AG08395 (cell line): ENCODE measurements at regions not wholly inside any gene's neighbourhood (a gene's known extent, or its start where the extent isn't known, plus 50 kb on each side); places are given as distances from the start of the nearest gene placed in this dataset.
A peak's percentile ranks its signal among the peaks of the same experiment; 100 is the strongest.

ENCODE experiments used
- DNase-seq: peaks from one replicate; pipeline ENCODE4 v3.0.0; 2012; ENCODE audit warnings: mixed read lengths, low spot score

GRCh38 chr10:20981419-20981953 lies 84.4 kb upstream of the NEBL start:
- DNase-seq: no peak

- DNase-seq: no peak
Observed at GRCh38 chr10:20978617-20979016, 81.5 kb upstream of the NEBL start.

GRCh38 chr10:20977300-20977699 lies 80.2 kb upstream of the NEBL start:
- no peak for DNase-seq

GRCh38 chr10:20976891-20977290 lies 79.8 kb upstream of the NEBL start:
- DNase-seq: no peak

- no peak for DNase-seq
Observed at GRCh38 chr10:20976390-20976789, 79.3 kb upstream of the NEBL start.

GRCh38 chr10:20975236-20975635 lies 78.1 kb upstream of the NEBL start:
- DNase-seq: no peak

- no peak for DNase-seq
Observed at GRCh38 chr10:20972925-20973324, 75.8 kb upstream of the NEBL start.

GRCh38 chr10:20971901-20972300 lies 74.8 kb upstream of the NEBL start:
- no peak for DNase-seq

- DNase-seq: no peak
Observed at GRCh38 chr10:20970708-20971107, 73.6 kb upstream of the NEBL start.

GRCh38 chr10:20970044-20970443 lies 72.9 kb upstream of the NEBL start:
- peak; percentile 9 for DNase-seq

DNA sequence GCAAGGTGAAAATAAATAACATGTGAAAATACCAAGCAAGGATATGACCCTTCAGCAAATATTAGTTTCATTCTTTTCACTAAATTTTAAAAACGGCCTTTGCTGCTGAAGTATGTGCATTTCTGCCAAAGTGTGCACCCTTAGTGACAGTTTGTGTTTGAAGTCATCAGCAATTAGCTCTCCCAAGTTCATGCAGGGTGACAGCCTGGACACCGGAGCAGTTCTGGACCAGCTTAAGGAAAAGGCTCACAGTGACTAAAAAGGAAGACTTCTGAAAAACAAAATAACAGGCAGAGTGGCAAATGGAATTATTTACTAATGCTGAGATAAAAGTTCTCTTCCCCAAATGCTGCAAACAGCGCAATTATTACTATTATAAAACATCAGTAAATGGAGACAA lies 69.3 kb upstream of the NEBL start:
- no peak for DNase-seq

DNA sequence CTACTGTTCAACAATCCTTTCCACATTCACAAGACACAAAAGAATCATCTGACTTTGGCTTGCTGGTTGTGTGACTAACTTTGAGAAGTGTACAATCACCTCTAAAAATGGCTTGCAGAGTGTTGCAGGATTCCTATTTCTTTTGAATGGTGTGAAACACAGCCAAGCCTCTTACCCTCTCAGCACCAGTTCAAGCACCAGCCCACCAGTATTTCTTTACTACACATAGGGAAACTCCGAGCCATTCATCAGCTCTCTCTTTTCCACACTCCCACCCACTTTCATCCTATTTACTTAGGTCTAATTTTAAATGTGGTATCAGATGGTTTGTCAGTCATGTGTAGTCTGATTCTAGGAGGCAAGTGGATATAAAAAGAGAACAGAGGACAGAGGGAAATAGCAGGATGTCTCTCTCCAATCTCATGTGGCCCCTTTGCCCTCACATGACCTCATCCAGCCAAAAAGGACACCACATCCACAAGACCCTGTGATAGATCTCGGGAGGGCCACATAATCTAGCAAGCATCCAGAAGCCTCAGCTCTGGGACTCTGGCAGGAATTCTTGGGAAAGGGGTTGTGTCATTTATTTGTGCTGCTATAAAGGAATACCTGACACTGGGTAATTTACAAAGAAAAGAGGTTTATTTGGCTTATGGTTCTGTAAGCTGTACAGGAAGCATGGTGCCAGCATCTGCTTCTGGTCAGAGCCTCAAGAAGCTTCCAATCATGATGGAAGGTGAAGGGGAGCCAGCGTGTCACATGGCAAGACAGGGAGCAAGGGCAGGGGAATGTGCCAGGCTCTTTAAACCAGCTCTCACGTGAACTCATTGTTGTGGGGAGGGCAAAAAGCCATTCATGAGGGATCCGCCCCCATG lies 66.8 kb upstream of the NEBL start:
- DNase-seq: no peak

- no peak for DNase-seq
Observed at GRCh38 chr10:20963056-20963455, 65.9 kb upstream of the NEBL start.

DNA sequence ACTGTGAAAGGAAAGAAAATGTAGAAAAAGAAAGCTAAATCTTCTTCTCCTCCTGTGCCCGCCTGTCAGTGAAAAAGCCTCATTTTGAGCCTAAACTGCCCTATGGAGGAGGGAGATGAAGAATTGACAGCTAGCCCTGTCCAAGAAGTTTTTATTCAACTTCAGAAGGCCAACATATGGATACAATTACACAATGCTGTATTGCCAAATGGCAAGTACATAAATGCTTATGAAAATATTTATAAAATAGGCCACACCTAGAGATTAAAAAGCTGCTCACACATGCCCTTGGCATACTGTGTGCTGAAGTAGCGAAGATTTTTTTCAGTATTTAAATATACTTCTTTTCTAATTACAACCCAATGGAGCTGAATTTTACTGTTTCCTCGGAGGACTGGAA lies 65.1 kb upstream of the NEBL start:
- no peak for DNase-seq

- no peak for DNase-seq
Observed at GRCh38 chr10:20959242-20959641, 62.1 kb upstream of the NEBL start.

- DNase-seq: no peak
Observed at GRCh38 chr10:20958764-20959163, 61.7 kb upstream of the NEBL start.

DNA sequence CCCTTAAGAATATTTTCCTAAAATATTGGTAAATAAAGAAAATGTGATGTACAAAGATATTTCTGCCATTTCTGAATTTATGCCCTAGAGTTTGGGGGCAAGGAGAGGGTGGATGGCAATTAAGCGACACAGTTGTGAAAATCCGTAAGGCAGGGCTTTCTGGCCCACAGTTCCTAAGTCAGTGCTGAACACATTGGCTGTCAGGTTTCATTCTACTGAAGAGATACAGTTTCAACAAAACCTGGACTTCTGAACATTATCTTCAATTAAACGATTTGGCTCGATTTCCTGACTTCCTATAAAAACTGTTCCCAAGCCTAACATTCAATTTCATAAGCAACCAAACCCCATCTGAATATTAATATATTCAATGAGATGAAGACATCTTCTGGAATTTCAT lies 61.1 kb upstream of the NEBL start:
- DNase-seq: no peak

GRCh38 chr10:20957744-20958143 lies 60.6 kb upstream of the NEBL start:
- DNase-seq: no peak

DNA sequence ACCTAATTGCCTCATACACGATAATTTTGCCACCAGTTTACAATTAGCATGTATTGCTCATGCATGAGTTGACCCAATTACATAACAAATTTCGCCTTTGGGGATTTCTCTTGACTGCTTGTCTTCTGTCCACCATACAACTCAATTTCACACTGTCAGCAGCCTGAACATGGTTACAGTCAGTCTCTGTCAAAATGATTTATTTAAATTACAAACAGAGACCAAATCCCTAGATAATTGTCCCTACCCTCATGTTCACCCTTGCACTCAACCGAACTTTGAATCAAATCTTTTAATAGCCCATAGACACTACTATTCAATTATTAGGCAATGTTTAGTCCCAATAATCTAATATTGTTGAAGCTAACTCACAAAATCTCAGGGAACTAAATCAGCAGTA lies 59.7 kb upstream of the NEBL start:
- no peak for DNase-seq

- DNase-seq: no peak
Observed at GRCh38 chr10:20955355-20955893, 58.3 kb upstream of the NEBL start.

GRCh38 chr10:20954519-20954918 lies 57.4 kb upstream of the NEBL start:
- DNase-seq: no peak

DNA sequence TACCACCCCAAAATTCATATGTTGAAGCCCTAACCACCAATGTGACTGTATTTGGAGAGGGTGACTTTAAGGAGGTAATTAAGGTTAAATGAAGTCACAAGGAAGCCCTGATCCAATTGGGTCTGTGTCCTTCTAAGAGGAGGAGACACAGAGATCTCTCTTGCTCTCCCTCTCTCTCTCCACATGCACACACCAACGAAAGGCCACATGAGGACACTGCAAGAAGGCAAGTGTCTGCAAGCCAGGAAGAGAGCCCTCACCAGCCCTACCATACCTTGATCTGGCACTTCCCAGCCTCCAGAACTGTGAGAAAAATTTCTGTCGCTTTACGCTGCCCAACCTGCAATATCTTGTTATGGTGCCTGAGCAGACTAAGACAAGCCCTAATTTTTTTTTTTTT lies 56.0 kb upstream of the NEBL start:
- DNase-seq: no peak

- DNase-seq: no peak
Observed at GRCh38 chr10:20949967-20950366, 52.9 kb upstream of the NEBL start.
